ENCODE measurements at regions not wholly inside any gene's neighbourhood (a gene's known extent, or its start where the extent isn't known, plus 50 kb on each side); places are given as distances from the start of the nearest gene placed in this dataset.
"Not testable (repeated sequence)": the region's sequence is repeated elsewhere in the genome, so short reads cannot be mapped to it uniquely, and the experiment has no call there.

DNA sequence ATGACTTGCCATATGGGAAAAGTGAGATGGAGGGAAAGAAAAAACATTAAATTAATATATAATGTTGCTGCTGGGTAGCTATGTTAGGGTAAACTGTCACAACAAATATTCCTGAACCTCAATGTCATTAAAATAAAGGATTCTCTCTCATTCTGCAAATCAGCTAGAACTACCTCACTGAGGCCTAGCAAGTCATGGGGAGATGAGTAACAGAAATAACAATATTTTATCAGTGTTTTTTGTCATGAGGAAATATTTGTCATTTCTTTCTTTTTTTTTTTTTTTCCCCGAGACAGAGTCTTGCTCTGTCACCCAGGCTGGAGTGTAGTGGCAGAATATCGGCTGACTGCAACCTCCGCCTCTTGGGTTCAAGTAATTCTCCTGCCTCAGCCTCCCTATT lies 1282.3 kb upstream of the NRXN1 start:
- DNase-seq (ENCODE audit: low read depth, low spot score) = no peak
- no peak overlapping the region for H3K27ac ChIP-seq

DNA sequence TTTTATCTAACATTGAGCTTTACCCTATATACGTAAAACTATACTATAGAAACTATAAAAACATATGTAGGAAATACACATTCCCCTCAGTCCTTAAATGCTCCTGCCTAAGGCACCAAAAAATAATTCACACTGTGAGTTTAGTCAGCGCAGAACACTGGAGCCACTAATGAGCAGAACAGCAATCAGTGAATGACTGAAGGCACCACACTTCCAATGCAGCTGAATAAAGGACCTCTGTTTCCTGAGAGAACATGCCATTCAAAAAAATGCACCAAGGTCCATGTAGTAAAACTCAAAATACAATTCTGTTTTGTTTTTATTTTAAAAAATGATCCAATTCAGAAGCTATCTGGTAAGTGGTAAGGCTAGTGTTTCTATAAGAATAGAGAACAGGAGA lies 1280.6 kb upstream of the NRXN1 start:
- DNase-seq (ENCODE audit: low read depth, low spot score) = no peak

DNA sequence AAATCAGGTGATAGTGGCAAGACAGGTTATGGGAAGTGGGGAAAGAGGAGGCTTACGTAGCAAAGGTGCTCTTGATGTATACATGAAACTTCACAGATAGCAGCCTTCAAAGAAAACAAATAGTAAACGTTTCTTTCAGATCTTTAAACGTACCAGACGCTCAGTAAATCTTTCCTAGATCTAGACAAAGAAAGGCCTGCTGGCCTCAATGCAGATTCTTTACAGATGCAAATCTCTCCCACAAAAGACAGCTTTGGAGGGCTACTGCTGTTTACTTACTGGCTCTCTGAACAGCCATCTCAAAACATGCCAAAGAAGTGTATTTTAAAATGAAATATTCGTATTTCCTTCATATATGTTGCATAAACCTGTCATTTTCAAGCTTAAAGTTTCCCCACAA lies 1279.9 kb upstream of the NRXN1 start:
- no peak overlapping the region for H3K27ac ChIP-seq
- DNase-seq (ENCODE audit: low read depth, low spot score) = no peak

More for the DNA sequence above, 1280.6 kb upstream of the NRXN1 start:
- H3K27ac ChIP-seq = no peak overlapping the region

DNA sequence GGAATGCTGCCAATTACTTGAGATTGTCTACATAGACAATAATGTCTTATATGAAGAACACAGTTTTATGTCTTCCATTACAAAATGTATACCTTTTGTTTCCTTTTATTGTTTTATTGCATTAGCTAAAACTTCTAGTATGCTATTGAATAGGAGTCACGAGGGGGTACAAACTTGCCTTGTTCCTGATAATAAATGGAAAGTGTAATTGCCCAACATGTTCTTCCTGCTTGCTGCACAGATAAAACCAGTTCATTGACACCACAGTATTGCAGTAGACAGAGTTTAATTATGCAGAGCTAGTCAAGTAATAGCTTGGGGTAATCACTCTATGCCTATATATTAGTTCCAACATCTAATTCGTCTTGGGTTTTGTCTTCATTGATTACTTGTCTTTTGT lies 1276.2 kb upstream of the NRXN1 start:
- DNase-seq (ENCODE audit: low read depth, low spot score) = no peak
- H3K27ac ChIP-seq = no peak overlapping the region

DNA sequence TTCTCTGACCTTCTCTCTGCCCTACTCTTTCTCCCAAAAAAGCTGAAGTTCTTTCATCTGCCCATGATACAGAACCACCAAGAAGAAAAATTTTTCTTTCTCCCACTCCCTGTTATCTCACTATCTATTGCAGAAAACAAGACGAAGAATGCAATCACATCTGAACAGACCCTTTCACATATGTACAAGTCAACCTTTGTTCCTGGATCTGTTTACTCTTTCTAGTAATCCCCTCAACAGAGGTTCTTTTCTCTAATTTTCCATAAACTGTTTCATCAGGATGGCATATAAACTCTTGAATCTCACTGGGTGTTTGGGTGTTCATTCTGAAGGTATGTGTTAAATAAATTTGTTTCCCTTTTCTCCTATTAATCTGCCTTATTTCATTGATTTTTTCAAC lies 1262.7 kb upstream of the NRXN1 start:
- DNase-seq (ENCODE audit: low read depth, low spot score) = no peak

DNA sequence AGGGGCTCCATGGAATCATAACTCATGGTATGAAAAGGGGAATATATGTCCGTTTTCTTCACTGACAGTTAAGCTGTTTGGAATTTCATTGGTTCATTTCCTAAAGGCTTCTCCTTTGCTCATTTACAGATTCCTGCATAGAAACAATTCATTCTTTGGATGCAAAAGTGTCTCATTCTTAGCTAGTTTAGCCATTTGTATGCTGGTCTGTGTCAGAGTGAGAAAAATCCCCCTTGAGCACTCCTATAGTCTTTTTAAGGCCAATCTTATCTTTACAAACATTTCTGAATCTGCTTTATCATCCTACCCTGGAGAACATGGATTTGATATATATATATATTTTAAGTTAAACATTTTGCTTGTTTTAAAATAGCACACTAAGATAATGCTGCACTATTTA lies 1260.9 kb upstream of the NRXN1 start:
- no peak overlapping the region for H3K27ac ChIP-seq
- no peak for DNase-seq (ENCODE audit: low read depth, low spot score)

More for the DNA sequence above, 1262.7 kb upstream of the NRXN1 start:
- H3K27ac ChIP-seq = no peak overlapping the region

DNA sequence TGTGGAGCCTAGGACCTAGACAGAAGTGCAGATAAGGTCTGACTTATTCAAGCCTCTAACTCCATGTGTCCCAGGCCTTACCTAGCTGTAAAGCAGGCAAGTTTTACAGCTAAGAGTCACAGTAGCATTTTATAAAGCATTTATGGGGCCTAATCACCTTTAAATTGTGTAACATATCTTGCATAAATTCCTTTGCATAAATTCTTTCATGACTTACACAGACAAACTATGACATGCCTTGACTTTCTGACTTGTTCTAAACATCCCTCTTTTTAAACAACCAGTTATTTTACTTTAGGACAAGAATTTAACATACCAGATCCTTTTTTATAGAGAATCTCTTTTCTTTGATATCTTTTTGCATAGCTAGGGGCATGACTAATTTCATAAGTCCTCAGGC lies 1257.8 kb upstream of the NRXN1 start:
- no peak for DNase-seq (ENCODE audit: low read depth, low spot score)
- no peak overlapping the region for H3K27ac ChIP-seq

DNA sequence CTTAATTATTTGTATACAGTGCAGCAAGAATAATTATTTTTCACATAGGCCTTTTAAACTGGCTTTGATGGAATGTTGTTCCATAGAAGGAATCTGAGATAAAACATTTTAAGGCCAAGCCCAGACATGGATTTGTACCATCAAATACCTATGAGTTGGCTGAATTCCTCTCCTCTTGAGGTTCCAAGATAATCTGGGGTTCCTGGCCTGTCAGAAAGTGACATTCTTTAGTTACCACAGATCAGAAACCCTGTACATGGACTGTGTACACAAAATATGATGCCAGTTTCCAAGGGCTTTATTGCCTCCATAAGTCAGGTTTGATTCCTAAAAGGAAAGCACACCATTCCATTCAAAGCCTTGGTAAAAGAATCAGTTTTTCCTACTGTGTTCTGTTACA lies 1256.7 kb upstream of the NRXN1 start:
- DNase-seq (ENCODE audit: low read depth, low spot score) = no peak
- no peak overlapping the region for H3K27ac ChIP-seq

DNA sequence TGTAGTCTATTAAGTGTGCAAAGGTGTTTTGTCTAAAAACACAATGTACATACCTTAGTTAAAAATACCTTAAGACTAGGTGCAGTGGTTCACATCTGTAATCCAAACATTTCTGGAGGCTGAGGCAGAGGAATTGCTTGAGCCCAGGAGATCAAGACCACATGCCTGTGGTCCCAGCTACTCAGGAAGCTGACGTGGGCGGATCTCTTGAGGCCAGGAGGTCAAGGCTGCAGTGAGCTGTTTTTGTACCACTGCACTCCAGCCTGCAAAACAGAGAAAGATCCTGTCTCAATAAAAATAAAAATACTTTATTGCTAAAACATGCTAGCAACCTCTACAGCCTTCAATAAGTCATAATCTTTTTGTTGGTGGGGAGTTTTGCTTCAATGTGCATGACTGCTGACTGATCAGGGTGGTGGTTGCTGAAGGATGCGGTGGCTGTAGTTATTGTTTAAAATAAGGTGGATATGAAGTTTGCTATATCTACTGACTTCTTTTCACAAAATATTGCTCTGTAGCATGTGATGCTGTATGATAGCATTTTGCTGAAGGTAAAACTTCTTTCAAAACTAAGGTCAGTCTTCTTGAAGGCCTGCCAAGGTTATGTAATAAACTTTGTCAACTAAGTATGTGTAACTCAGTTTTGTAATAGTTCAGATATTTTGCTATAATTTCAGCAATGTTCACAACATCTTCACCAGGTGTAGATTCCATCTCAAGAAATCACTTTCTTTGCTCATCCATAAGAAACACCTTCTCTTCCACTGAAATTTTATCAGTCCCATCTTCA lies 1238.0 kb upstream of the NRXN1 start:
- H3K27ac ChIP-seq = no peak overlapping the region
- DNase-seq (ENCODE audit: low read depth, low spot score) = no peak

DNA sequence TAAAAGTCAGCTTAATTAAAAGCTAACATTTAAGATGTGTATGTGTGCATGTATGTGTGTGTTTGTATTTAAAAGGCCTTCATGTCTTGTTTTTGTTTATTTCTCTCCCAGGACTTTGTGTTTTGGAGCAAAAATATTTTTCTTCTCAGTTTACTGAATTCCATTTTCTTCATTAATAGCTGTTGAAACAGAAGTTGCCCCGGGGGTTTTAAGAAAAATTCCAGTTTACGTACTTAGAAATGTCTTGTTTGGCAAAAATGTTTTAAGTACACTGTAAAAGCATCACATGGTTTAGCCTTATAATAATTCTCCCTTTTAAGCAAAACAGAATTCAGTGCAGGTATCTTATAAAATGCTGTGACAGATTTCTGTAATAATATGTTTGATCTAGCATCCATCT lies 1233.0 kb upstream of the NRXN1 start:
- no peak for DNase-seq (ENCODE audit: low read depth, low spot score)

DNA sequence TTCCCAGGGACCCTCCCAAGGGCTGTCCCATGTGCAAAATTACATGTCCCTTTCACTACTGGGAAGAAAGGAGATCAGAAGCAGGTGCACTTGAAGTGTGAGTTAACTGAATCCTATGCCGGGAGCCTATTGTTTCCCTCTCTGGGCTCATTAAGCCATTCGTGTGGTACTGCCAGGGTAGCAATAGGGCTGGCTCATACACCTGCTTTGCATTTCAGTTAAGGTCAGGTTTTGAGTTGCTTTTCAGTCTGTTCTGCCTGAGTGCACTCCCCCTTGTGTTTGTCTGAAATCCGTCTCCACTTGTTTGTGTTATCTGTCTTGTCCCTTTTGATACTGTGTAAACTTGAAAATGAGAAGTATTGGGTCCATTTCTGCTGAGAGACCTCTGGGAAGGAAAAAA lies 1232.6 kb upstream of the NRXN1 start:
- no peak overlapping the region for H3K27ac ChIP-seq
- DNase-seq (ENCODE audit: low read depth, low spot score) = no peak

More for the DNA sequence above, 1233.0 kb upstream of the NRXN1 start:
- H3K27ac ChIP-seq = no peak overlapping the region

DNA sequence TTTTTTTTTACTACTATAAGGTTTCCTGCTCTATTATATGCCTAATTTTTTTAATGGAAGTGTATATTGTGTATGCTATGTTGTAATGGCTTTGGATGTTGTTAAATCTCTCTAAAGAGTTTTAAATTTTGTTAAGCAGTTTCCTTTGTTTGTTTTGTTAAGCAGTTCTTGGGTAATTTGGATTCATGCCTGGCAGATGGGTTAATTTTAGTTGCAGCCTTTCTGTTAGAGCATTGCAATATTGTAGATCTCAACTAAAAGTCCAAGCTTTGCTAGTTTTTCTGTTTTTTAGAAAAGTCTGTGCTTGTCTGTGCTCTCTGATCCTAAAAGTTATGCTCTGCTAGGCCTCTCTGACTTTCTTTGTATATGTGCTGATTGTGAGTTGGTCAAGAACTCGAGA lies 1229.0 kb upstream of the NRXN1 start:
- DNase-seq (ENCODE audit: low read depth, low spot score) = no peak
- no peak overlapping the region for H3K27ac ChIP-seq

DNA sequence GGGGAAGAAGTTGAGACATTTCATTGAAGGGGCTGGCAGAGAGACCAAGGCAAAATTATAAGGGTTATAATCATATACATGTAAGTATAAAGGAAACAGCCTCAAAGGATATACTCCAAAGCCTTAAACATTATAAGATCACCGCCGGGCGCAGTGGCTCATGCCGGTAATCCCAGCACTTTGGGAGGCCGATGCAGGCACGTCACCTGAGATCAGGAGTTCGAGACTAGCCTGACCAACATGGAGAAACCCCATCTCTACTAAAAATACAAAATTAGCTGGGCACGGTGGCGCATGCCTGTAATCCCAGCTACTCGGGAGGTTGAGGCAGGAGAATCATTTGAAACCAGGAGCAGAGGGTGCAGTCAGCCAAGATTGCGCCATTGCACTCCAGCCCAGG lies 1227.0 kb upstream of the NRXN1 start:
- DNase-seq (ENCODE audit: low read depth, low spot score); H3K27ac ChIP-seq: not testable (repeated sequence)

DNA sequence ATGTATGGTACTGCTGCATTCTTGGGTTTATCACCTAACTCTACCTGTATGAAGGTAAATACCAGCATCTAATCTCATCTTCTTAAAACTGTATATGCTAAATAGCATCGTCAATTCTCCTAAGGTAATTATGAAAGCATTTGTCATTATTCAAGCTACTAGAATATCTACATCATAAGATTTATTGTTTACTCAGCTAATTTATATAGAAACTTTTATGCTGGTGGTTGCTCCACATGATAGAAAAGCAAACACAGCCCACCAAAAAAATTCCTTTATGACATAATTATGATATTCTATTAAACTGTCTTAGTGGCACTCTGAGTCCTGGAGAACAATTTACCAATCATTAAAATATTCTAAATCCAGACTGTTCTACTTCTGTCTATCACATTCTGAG lies 1226.1 kb upstream of the NRXN1 start:
- no peak for DNase-seq (ENCODE audit: low read depth, low spot score)

DNA sequence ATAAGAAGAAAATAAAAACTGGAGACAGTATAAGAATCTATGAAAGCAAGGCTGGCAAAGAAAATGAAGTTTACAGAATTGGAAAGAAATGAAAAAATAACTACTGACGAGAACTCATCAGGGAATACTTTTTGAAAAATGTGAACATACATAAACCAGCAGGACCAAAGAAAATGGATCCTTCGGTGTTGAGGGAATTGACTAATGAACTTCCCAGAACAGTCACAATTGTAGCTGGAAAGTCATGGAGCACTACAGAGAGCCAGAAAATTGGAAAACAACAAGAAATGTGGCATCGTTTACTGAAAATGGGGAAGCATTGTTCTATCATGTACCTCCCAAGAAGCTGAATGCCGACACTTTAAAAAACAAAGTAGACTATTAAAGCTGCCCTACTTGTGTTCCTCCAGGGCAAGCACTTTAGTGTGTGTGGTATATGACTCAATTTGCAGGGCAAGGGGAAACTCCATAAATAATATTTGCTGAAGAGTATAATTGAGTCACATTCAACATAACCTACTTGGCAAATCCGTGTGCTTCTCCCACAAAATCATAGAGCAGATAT lies 1221.6 kb upstream of the NRXN1 start:
- no peak overlapping the region for H3K27ac ChIP-seq
- no peak for DNase-seq (ENCODE audit: low read depth, low spot score)

More for the DNA sequence above, 1226.1 kb upstream of the NRXN1 start:
- no peak overlapping the region for H3K27ac ChIP-seq

DNA sequence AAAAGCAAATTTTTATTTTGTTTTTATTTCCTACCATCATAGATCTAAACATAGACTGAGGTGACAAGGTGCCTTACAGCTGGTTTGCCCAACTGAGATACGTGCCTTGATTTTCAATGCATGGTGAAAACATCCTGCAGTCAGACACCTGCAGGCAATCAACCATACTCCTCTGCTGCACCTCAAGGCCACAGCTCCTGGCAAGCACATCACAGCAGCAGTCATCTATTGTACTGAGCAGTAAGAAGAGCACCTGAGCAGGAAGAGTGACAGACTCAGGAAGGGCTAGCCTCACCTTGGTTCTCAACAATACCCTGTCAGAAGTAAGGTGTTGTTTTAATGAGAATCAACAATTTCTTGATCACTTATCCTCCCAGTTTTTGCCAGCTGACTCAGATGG lies 1206.8 kb upstream of the NRXN1 start:
- no peak for DNase-seq (ENCODE audit: low read depth, low spot score)

DNA sequence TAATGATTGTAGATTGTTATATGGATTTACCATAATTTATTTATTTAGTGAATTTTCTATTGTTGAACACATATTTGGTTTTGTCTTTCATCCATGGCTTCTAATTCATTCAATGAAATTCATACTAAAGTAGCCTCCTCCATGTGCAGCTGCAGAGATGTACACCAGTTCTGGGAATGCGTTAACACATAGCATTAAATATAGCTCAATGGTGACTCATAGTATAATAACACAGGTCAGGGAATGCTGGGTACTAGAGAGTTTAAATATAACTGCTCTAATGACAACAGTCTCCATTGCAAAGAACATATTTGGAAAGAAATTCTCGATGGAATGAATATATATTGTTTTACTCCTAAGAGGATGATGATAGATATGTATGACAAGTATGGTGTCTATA lies 1190.2 kb upstream of the NRXN1 start:
- H3K27ac ChIP-seq = no peak overlapping the region
- DNase-seq (ENCODE audit: low read depth, low spot score) = no peak

More for the DNA sequence above, 1206.8 kb upstream of the NRXN1 start:
- H3K27ac ChIP-seq = no peak overlapping the region

DNA sequence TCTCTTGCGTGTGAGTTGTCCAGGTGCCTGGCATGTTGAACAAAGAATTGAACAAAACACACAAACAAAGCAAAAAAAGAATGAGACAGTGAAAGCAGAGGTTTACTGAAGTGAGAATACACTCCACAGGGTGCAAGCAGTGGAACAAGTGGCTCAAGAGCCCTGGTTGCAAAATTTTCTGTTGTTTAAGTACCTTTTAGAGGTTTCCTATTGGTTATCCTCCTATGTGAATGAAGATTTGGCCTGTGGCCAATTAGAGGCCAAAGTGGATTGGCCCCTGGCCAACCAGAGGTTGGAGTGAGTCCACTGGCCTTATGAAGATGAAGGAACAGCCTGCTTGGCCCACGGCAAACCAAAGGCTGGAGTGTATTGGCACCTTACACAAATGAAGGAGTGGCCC lies 1188.5 kb upstream of the NRXN1 start:
- H3K27ac ChIP-seq = no peak overlapping the region
- no peak for DNase-seq (ENCODE audit: low read depth, low spot score)

DNA sequence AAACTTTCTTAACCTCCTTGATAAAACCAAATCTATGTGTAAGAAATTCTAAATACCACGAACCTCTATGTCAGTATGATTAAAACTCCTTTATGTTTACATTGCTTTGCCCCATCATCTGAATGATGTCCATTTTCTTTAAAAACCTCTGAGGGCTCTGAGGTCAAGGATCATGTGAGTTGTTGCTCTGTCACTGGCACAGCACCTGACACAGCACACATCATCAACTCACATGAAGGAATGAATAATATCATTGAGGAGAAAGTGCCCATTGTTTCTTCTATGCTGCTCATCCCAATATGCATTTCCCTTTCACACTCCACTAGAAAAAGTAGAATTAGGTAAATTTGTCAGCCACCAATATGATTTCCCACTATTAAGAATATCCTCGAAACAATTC lies 1178.7 kb upstream of the NRXN1 start:
- DNase-seq (ENCODE audit: low read depth, low spot score) = no peak
- no peak overlapping the region for H3K27ac ChIP-seq

DNA sequence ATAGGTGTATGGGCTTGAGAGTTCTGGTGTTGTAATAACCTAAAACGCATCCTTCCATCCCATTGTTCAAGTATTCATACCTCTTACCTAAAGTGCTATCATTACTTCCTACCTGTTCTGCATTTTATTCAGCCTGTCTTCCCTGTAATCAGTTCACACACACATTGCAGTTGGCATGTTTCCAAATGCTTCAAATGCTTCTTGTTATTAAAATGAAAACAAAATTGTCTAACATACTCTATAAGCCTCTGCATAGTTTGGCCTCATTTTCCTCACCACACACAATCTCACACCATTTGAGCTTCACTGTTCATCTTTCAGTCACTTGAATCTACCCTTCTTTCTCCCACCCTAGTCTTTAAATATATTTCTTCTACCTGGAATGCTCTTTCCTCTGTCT lies 1178.2 kb upstream of the NRXN1 start:
- DNase-seq (ENCODE audit: low read depth, low spot score) = no peak
- no peak overlapping the region for H3K27ac ChIP-seq

DNA sequence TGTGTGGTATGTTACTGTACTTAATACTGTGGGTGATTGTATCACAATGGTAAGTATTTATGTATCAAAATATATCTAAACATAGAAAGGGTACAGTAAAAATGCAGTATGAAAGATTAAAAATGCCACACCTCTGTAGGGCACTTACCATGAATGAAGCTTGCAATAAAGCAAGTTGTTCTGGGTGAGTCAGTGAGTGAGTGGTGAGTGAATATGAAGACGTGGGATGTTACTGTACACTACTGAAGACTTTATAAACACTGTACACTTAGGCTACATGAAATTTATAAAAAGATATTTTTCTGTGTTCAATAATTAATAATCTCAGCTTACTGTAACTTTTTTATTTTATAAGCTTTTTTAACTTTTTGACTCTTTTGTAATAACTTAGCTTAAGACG lies 1162.4 kb upstream of the NRXN1 start:
- DNase-seq (ENCODE audit: low read depth, low spot score) = no peak
- no peak overlapping the region for H3K27ac ChIP-seq

DNA sequence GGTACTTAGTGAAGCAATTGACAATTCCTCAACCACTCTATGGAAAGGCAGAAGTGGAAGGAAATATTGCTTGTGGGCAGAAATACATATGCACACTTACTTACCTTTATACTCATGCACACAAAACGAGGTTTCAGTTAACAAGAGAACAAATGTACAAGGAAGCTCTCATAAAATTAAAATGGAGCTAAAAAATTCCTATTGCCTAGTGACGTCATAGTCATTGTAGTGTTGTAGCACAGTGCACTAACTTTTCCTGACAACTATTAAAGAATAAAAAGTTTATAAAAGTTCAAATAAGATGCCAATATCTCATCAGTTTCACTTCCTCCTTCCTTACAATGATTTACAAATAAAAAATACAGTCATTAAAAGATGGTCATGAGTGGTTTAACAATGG lies 1161.9 kb upstream of the NRXN1 start:
- no peak overlapping the region for H3K27ac ChIP-seq
- no peak for DNase-seq (ENCODE audit: low read depth, low spot score)
